ENCODE measurements at regions not wholly inside any gene's neighbourhood (a gene's known extent, or its start where the extent isn't known, plus 50 kb on each side); places are given as distances from the start of the nearest gene placed in this dataset.

GRCh38 chr3:124663690-124664089 is 66.6 kb upstream of the UMPS start:
- TF ChIP-seq GATA2 (IDR thresholded peaks at IDR 0.05; ENCODE audit: insufficient read depth, insufficient read length, low read depth, low read length) (no peak), EZH2 (IDR thresholded peaks at IDR 0.05; ENCODE audit: borderline replicate concordance, low read depth, low read length, severe bottlenecking) (no peak), MAX (IDR thresholded peaks at IDR 0.05; ENCODE audit: insufficient read depth, insufficient read length) (no peak)
- TF ChIP-seq, protein P1, sequence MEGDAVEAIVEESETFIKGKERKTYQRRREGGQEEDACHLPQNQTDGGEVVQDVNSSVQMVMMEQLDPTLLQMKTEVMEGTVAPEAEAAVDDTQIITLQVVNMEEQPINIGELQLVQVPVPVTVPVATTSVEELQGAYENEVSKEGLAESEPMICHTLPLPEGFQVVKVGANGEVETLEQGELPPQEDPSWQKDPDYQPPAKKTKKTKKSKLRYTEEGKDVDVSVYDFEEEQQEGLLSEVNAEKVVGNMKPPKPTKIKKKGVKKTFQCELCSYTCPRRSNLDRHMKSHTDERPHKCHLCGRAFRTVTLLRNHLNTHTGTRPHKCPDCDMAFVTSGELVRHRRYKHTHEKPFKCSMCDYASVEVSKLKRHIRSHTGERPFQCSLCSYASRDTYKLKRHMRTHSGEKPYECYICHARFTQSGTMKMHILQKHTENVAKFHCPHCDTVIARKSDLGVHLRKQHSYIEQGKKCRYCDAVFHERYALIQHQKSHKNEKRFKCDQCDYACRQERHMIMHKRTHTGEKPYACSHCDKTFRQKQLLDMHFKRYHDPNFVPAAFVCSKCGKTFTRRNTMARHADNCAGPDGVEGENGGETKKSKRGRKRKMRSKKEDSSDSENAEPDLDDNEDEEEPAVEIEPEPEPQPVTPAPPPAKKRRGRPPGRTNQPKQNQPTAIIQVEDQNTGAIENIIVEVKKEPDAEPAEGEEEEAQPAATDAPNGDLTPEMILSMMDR (IDR thresholded peaks at IDR 0.05; ENCODE audit: extremely low read depth in 1 of 2, insufficient read depth in 1 of 2, low read depth in 1 of 2, low read length in 2 of 2), result no peak
- no peaks in the 10 kb centered on the region for H3K4me1 ChIP-seq (ENCODE audit: control insufficient read depth, extremely low read depth, insufficient read depth, low read length)
- BruUV-seq (replicated peaks), result no TSS peak
- no peaks in the 10 kb centered on the region for H3K79me2 ChIP-seq (ENCODE audit: control insufficient read depth, insufficient read depth, low read length)
- H3K27ac ChIP-seq (ENCODE audit: insufficient read depth, low read depth, low read length), result no peak overlapping the region
- H3K9ac ChIP-seq (replicated peaks; ENCODE audit: extremely low read depth, insufficient read depth, low read length), result no peak overlapping the region
- no peak for FAIRE-seq
- ChIA-PET CTCF (interaction anchor here (0.9 kb wide), 1 partner anchor 25 kb away, joined by 3 read pairs; no protein-coding TSS in a partner anchor), POLR2A (no interaction called here)
- intact Hi-C loops (cut with micrococcal nuclease) (no loop called here), dilution Hi-C loops (cut with MboI; ENCODE audit: extremely low pct_ligation_motif_present, low sequenced_read_pairs) (no loop called here)
- no peaks in the 10 kb centered on the region for H4K20me1 ChIP-seq (replicated peaks; ENCODE audit: control insufficient read depth, extremely low read depth, insufficient read depth, low read length)
- no peaks in the 10 kb centered on the region for H3K9me1 ChIP-seq (replicated peaks; ENCODE audit: control insufficient read depth, extremely low read depth, insufficient read depth, low read length)
- DNase-seq (ENCODE audit: low read depth, low spot score), result no peak
- H3K4me3 ChIP-seq (replicated peaks in 1 of 3; ENCODE audit: insufficient read depth in 1 of 3, low read depth in 1 of 3, low read length in 3 of 3), result no peak overlapping the region
- H3K4me2 ChIP-seq (ENCODE audit: insufficient read depth, low read length), result no peak overlapping the region
- no peaks in the 10 kb centered on the region for H3K36me3 ChIP-seq (ENCODE audit: control insufficient read depth in 2 of 2, extremely low read depth in 1 of 2, insufficient read depth in 2 of 2, low read length in 2 of 2)
- no peak overlapping the region for H2AFZ ChIP-seq (ENCODE audit: low read depth, low read length)
- no peaks in the 10 kb centered on the region for H3K9me3 ChIP-seq (replicated peaks; ENCODE audit: control insufficient read depth, insufficient read depth, low read length)
- H3K27me3 ChIP-seq (ENCODE audit: control insufficient read depth in 2 of 2, insufficient read depth in 2 of 2, low read length in 2 of 2), result no peaks in the 10 kb centered on the region

DNA sequence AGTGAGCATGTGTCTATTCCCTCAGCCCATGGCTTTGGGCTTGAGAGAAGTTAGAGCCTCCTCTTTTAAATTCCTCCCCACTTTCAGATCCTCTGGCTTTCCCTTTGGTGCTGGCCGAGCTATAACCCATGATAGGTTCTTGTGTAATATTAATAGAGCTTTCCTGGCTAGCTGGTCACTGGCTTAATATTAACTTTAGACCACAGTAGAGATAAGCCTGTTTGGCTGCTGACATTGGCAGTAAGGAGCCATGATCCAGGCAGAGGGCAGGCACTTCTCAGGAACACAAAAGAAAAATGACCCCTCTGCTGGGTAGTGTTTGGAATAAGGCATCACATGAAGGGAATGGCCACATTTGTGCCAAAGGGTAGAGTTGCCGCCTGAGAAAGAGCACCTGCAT is 65.4 kb upstream of the UMPS start:
- intact Hi-C loops (cut with micrococcal nuclease) (no loop called here), dilution Hi-C loops (cut with MboI; ENCODE audit: extremely low pct_ligation_motif_present, low sequenced_read_pairs) (no loop called here)
- Histone ChIP-seq H3K9me3 (replicated peaks; ENCODE audit: control insufficient read depth, insufficient read depth, low read length) (no peaks in the 10 kb centered on the region), H3K36me3 (ENCODE audit: control insufficient read depth in 2 of 2, extremely low read depth in 1 of 2, insufficient read depth in 2 of 2, low read length in 2 of 2) (no peaks in the 10 kb centered on the region), H3K27me3 (ENCODE audit: control insufficient read depth in 2 of 2, insufficient read depth in 2 of 2, low read length in 2 of 2) (no peaks in the 10 kb centered on the region), H3K4me3 (replicated peaks in 1 of 3; ENCODE audit: insufficient read depth in 1 of 3, low read depth in 1 of 3, low read length in 3 of 3) (no peak overlapping the region), H4K20me1 (replicated peaks; ENCODE audit: control insufficient read depth, extremely low read depth, insufficient read depth, low read length) (no peaks in the 10 kb centered on the region), H3K4me2 (ENCODE audit: insufficient read depth, low read length) (no peak overlapping the region), H3K27ac (ENCODE audit: insufficient read depth, low read depth, low read length) (no peak overlapping the region), H3K79me2 (ENCODE audit: control insufficient read depth, insufficient read depth, low read length) (no peaks in the 10 kb centered on the region), H3K4me1 (ENCODE audit: control insufficient read depth, extremely low read depth, insufficient read depth, low read length) (no peaks in the 10 kb centered on the region), H3K9me1 (replicated peaks; ENCODE audit: control insufficient read depth, extremely low read depth, insufficient read depth, low read length) (no peaks in the 10 kb centered on the region), H2AFZ (ENCODE audit: low read depth, low read length) (no peak overlapping the region), H3K9ac (replicated peaks; ENCODE audit: extremely low read depth, insufficient read depth, low read length) (no peak overlapping the region)
- BruUV-seq (replicated peaks), result no TSS peak
- FAIRE-seq (no peak), DNase-seq (ENCODE audit: low read depth, low spot score) (no peak)
- no peak for TF ChIP-seq POLR2A (IDR thresholded peaks at IDR 0.05; ENCODE audit: low read depth, low read length)
- no peak for TF ChIP-seq FOS (IDR thresholded peaks at IDR 0.05; ENCODE audit: borderline replicate concordance, insufficient read depth, low read length)
- no peak for TF ChIP-seq EZH2 (IDR thresholded peaks at IDR 0.05; ENCODE audit: borderline replicate concordance, low read depth, low read length, severe bottlenecking)
- TF ChIP-seq JUN (IDR thresholded peaks at IDR 0.05; ENCODE audit: borderline replicate concordance, insufficient read depth, insufficient read length, low read depth), result no peak
- no peak for TF ChIP-seq POLR2AphosphoS5 (IDR thresholded peaks at IDR 0.05; ENCODE audit: insufficient read depth, low read depth, low read length)
- TF ChIP-seq GATA2 (IDR thresholded peaks at IDR 0.05; ENCODE audit: insufficient read depth, insufficient read length, low read depth, low read length), result no peak
- no peak for TF ChIP-seq MAX (IDR thresholded peaks at IDR 0.05; ENCODE audit: insufficient read depth, insufficient read length)
- TF ChIP-seq, protein P1 (IDR thresholded peaks at IDR 0.05; ENCODE audit: extremely low read depth in 1 of 2, insufficient read depth in 1 of 2, low read depth in 1 of 2, low read length in 2 of 2), result no peak
- TF ChIP-seq MYC (IDR thresholded peaks at IDR 0.05; ENCODE audit: low read depth, low read length), result no peak
- ChIA-PET POLR2A (no interaction called here), CTCF (no interaction called here)
